GM18526 (cell line): ENCODE measurements at regions not wholly inside any gene's neighbourhood (a gene's known extent, or its start where the extent isn't known, plus 50 kb on each side); places are given as distances from the start of the nearest gene placed in this dataset.

Experiments used
- POLR2A ChIP-seq: IDR thresholded peaks from 3 replicates; pipeline ENCODE4 v1.6.1; 2011; ENCODE audit not compliant: insufficient read length; ENCODE audit errors: extremely low read depth

GRCh38 chr3:72296477-72297111 lies 511.6 kb upstream of the PROK2 start:
- TF ChIP-seq POLR2A: no peak

GRCh38 chr3:72295962-72296450 lies 511.1 kb upstream of the PROK2 start:
- TF ChIP-seq POLR2A: no peak

GRCh38 chr3:72295276-72295961 lies 510.5 kb upstream of the PROK2 start:
- no peak for TF ChIP-seq POLR2A

DNA sequence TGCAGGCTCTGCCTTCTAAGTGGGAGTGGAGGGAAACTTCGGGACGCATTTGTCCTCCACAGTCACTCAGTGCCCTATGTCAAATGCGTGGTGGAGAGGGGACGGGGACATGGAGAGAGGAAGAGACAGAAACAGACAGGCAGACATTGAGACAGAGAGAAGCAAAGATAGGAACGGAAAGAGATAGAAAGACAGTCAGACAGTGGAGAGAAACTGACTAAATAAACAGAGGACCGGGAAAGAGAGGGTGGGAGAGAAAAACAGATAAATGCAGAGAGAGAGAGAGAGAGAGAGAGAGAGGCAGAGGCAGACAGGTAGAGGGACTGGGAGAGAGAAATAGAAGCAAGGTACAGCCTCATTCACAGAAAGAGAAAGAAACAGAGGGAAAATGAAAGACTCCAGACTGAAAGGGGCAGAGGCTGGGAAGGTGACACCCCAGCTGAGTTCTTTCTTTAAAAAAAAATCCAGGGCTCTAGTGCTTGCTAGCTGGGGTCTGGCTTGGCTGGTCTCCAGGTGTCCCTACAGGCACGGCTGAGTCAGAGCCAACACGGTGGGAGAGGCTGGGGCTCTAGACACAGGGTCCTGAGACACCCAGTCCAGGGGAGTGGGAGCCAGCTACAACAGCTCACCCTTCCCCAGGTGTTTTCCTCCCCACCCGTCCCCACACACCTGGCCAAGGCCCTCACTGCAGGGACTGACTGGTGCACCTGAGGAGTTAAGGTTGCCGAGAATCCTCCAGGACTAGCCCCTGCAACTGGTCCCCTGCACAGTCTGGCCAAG lies 506.1 kb upstream of the PROK2 start:
- TF ChIP-seq POLR2A: no peak

DNA sequence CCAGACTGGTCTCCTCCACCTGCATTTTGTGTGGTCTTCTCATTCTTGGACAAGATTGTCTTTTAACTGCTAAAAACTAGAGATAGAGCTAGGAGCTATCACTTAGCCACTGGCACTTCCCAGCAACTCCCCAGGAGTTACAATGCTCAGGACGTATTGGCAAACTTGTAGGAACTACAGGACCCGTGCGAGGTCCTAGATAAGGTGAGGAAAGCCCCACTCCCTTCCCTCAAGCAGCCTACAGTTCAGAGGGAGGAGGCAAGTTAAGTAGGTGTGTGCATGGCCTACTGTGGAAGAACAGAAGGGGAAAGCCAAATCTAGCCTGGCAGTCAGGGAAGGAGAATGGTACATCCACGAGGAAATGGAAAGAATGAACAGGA lies 504.7 kb upstream of the PROK2 start:
- TF ChIP-seq POLR2A: no peak

- TF ChIP-seq POLR2A: no peak
Measured at GRCh38 chr3:72288955-72289691, 504.2 kb upstream of the PROK2 start.

GRCh38 chr3:72287956-72288355 lies 503.0 kb upstream of the PROK2 start:
- TF ChIP-seq POLR2A: no peak

GRCh38 chr3:72285502-72285901 lies 500.6 kb upstream of the PROK2 start:
- TF ChIP-seq POLR2A: no peak

- TF ChIP-seq POLR2A: no peak
Measured at GRCh38 chr3:72284471-72284870, 499.5 kb upstream of the PROK2 start.

- TF ChIP-seq POLR2A: no peak
Measured at GRCh38 chr3:72282918-72283317, 498.0 kb upstream of the PROK2 start.

DNA sequence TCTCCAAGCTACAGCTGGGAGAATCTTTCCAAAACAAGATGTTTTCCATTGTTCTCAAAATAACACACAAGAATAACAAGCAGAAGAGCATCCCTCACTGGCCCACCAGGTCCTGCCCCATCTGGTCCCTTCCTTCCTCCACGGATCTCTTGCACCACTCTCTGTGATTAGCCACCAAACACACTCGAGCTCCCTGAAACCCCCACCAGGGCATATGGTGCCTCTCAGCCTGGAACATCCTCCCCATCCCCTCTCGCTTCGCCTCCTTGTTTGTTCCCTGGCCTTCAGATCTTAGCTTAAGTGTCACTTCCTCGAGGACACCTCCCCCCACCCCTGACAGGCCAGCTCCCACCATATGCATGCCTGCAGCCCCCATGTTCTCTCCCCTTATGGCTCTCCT lies 496.6 kb upstream of the PROK2 start:
- no peak for TF ChIP-seq POLR2A

DNA sequence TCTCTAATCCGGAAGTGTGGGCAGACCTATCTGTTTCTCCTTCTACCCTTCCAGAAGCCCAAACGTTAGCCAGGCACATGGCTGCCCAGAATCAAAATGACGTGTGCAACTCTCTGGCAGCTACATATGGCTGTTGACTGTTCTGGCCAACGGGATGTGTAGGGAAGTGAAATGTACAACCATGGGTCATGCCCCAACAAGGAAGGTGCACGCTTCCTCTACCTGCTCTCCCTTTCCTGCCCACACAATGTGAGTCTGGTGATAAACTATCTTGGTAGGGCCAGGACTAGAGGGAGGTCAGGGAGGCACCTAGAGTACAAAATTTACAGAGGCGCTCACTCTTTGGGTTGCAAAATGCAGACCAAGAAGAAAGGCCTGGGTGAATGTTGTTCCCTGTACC lies 495.9 kb upstream of the PROK2 start:
- TF ChIP-seq POLR2A: no peak

GRCh38 chr3:72279631-72280041 lies 494.7 kb upstream of the PROK2 start:
- no peak for TF ChIP-seq POLR2A

DNA sequence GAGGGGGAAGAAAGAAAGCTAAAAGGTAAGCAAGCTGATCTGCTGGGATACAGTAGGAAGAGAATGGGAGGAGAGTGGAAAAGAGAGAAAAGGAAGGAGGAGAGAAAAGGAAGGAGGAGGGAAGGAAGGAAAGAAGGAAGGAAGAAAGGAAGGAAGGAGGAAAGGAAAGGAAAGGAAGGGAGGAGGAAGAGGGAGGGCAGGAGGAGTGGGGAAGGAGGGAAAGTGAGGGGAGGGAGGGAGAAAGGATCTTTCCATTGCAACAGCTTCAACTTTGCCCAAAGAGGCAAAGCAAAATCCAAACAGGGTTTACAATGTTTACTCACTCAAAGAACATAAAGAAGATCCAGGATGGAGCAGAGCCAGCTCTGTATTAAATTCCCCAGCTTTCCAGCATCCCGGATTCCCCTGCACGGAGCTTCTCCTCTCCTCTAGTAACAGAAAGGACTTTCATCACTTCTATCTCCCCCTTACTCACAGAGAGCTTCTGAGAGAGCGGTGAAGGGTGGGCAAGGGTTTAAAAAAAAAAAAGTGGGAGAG lies 494.2 kb upstream of the PROK2 start:
- no peak for TF ChIP-seq POLR2A
